ENCODE measurements at regions not wholly inside any gene's neighbourhood (a gene's known extent, or its start where the extent isn't known, plus 50 kb on each side); places are given as distances from the start of the nearest gene placed in this dataset.

GRCh38 chr4:104693601-104694201 lies 199.0 kb upstream of the CXXC4 start:
- Histone ChIP-seq H3K36me3 (ENCODE audit: control insufficient read depth in 1 of 2, insufficient read depth in 2 of 2, low read length in 1 of 2) (no peaks in the 10 kb centered on the region), H3K27me3 (ENCODE audit: control insufficient read depth in 1 of 2, insufficient read depth in 2 of 2, low read length in 1 of 2) (no peaks in the 10 kb centered on the region), H3K4me3 (ENCODE audit: low read length in 2 of 2) (no peak overlapping the region), H3K4me1 (ENCODE audit: control insufficient read depth in 1 of 2, insufficient read depth in 2 of 2, low read length in 2 of 2) (no peaks in the 10 kb centered on the region), H3K27ac (ENCODE audit: low read depth in 1 of 2, low read length in 2 of 2) (no peak overlapping the region), H3K9me3 (ENCODE audit: control insufficient read depth, low read length) (no peaks in the 10 kb centered on the region)
- DNase-seq: no peak
- intact Hi-C loops (cut with DNase I): loop anchor here in 1 of 2 donors (10.0 kb wide), 1 partner anchor 161 kb away; no protein-coding TSS in a partner anchor
- ATAC-seq (ENCODE audit: low FRiP score): no peak
- 67 to 73% methylated on average over 5 of the region's 5 CpGs for WGBS, 2 donors

GRCh38 chr4:104716584-104716983 lies 221.9 kb upstream of the CXXC4 start:
- Histone ChIP-seq H3K27me3 (ENCODE audit: control insufficient read depth in 1 of 2, insufficient read depth in 2 of 2, low read length in 1 of 2) (no peaks in the 10 kb centered on the region), H3K4me3 (ENCODE audit: low read length in 2 of 2) (no peak overlapping the region), H3K9me3 (ENCODE audit: control insufficient read depth, low read length) (no peaks in the 10 kb centered on the region), H3K27ac (ENCODE audit: low read depth in 1 of 2, low read length in 2 of 2) (no peak overlapping the region), H3K36me3 (ENCODE audit: control insufficient read depth in 1 of 2, insufficient read depth in 2 of 2, low read length in 1 of 2) (no peaks in the 10 kb centered on the region), H3K4me1 (ENCODE audit: control insufficient read depth in 1 of 2, insufficient read depth in 2 of 2, low read length in 2 of 2) (no peaks in the 10 kb centered on the region)
- intact Hi-C loops (cut with DNase I): no loop called here
- WGBS, 2 donors: 79 to 84% methylated on average over 2 of the region's 2 CpGs
- DNase-seq (no peak), ATAC-seq (ENCODE audit: low FRiP score) (no peak)

GRCh38 chr4:104719539-104720230 lies 225.0 kb upstream of the CXXC4 start:
- no peaks in the 10 kb centered on the region for H3K9me3 ChIP-seq (ENCODE audit: control insufficient read depth, low read length)
- 73 to 79% methylated on average over 4 of the region's 4 CpGs for WGBS, 2 donors
- H3K4me3 ChIP-seq (ENCODE audit: low read length in 2 of 2): no peak overlapping the region
- ATAC-seq (ENCODE audit: low FRiP score) (no peak), DNase-seq (no peak)
- no peaks in the 10 kb centered on the region for H3K36me3 ChIP-seq (ENCODE audit: control insufficient read depth in 1 of 2, insufficient read depth in 2 of 2, low read length in 1 of 2)
- H3K27me3 ChIP-seq (ENCODE audit: control insufficient read depth in 1 of 2, insufficient read depth in 2 of 2, low read length in 1 of 2): no peaks in the 10 kb centered on the region
- intact Hi-C loops (cut with DNase I): no loop called here
- H3K27ac ChIP-seq (ENCODE audit: low read depth in 1 of 2, low read length in 2 of 2): no peak overlapping the region
- no peaks in the 10 kb centered on the region for H3K4me1 ChIP-seq (ENCODE audit: control insufficient read depth in 1 of 2, insufficient read depth in 2 of 2, low read length in 2 of 2)

- Histone ChIP-seq H3K27me3 (ENCODE audit: control insufficient read depth in 1 of 2, insufficient read depth in 2 of 2, low read length in 1 of 2) (no peaks in the 10 kb centered on the region), H3K9me3 (ENCODE audit: control insufficient read depth, low read length) (no peaks in the 10 kb centered on the region), H3K4me1 (ENCODE audit: control insufficient read depth in 1 of 2, insufficient read depth in 2 of 2, low read length in 2 of 2) (no peaks in the 10 kb centered on the region), H3K4me3 (ENCODE audit: low read length in 2 of 2) (no peak overlapping the region), H3K27ac (ENCODE audit: low read depth in 1 of 2, low read length in 2 of 2) (no peak overlapping the region), H3K36me3 (ENCODE audit: control insufficient read depth in 1 of 2, insufficient read depth in 2 of 2, low read length in 1 of 2) (no peaks in the 10 kb centered on the region)
- 72 to 80% methylated on average over 1 of the region's 1 CpG for WGBS, 2 donors
- no peak for ATAC-seq (ENCODE audit: low FRiP score)
- no peak for DNase-seq
- intact Hi-C loops (cut with DNase I): no loop called here
Measured at GRCh38 chr4:104722467-104722866, 227.8 kb upstream of the CXXC4 start.

- intact Hi-C loops (cut with DNase I): no loop called here
Measured at GRCh38 chr4:104726002-104726401, 231.3 kb upstream of the CXXC4 start.

GRCh38 chr4:104727643-104728042 lies 232.9 kb upstream of the CXXC4 start:
- Histone ChIP-seq H3K4me1 (ENCODE audit: control insufficient read depth in 1 of 2, insufficient read depth in 2 of 2, low read length in 2 of 2) (no peaks in the 10 kb centered on the region), H3K36me3 (ENCODE audit: control insufficient read depth in 1 of 2, insufficient read depth in 2 of 2, low read length in 1 of 2) (no peaks in the 10 kb centered on the region), H3K27me3 (ENCODE audit: control insufficient read depth in 1 of 2, insufficient read depth in 2 of 2, low read length in 1 of 2) (no peaks in the 10 kb centered on the region), H3K9me3 (ENCODE audit: control insufficient read depth, low read length) (no peaks in the 10 kb centered on the region), H3K4me3 (ENCODE audit: low read length in 2 of 2) (no peak overlapping the region), H3K27ac (ENCODE audit: low read depth in 1 of 2, low read length in 2 of 2) (no peak overlapping the region)
- intact Hi-C loops (cut with DNase I): no loop called here
- 80 to 87% methylated on average over 3 of the region's 3 CpGs for WGBS, 2 donors
- no peak for DNase-seq
- no peak for ATAC-seq (ENCODE audit: low FRiP score)

More at GRCh38 chr4:104726002-104726401, 231.3 kb upstream of the CXXC4 start:
- H3K9me3 ChIP-seq (ENCODE audit: control insufficient read depth, low read length): no peaks in the 10 kb centered on the region
- WGBS, 2 donors: 89 to 91% methylated on average over 5 of the region's 5 CpGs
- no peak overlapping the region for H3K4me3 ChIP-seq (ENCODE audit: low read length in 2 of 2)
- no peaks in the 10 kb centered on the region for H3K4me1 ChIP-seq (ENCODE audit: control insufficient read depth in 1 of 2, insufficient read depth in 2 of 2, low read length in 2 of 2)
- DNase-seq (no peak), ATAC-seq (ENCODE audit: low FRiP score) (no peak)
- no peak overlapping the region for H3K27ac ChIP-seq (ENCODE audit: low read depth in 1 of 2, low read length in 2 of 2)
- H3K27me3 ChIP-seq (ENCODE audit: control insufficient read depth in 1 of 2, insufficient read depth in 2 of 2, low read length in 1 of 2): no peaks in the 10 kb centered on the region
- no peaks in the 10 kb centered on the region for H3K36me3 ChIP-seq (ENCODE audit: control insufficient read depth in 1 of 2, insufficient read depth in 2 of 2, low read length in 1 of 2)

- 48 to 52% methylated on average over 3 of the region's 3 CpGs for WGBS, 2 donors
- Histone ChIP-seq H3K27ac (ENCODE audit: low read depth in 1 of 2, low read length in 2 of 2) (no peak overlapping the region), H3K4me3 (ENCODE audit: low read length in 2 of 2) (no peak overlapping the region), H3K36me3 (ENCODE audit: control insufficient read depth in 1 of 2, insufficient read depth in 2 of 2, low read length in 1 of 2) (no peaks in the 10 kb centered on the region), H3K4me1 (ENCODE audit: control insufficient read depth in 1 of 2, insufficient read depth in 2 of 2, low read length in 2 of 2) (no peaks in the 10 kb centered on the region), H3K9me3 (ENCODE audit: control insufficient read depth, low read length) (no peaks in the 10 kb centered on the region), H3K27me3 (ENCODE audit: control insufficient read depth in 1 of 2, insufficient read depth in 2 of 2, low read length in 1 of 2) (no peaks in the 10 kb centered on the region)
- intact Hi-C loops (cut with DNase I): no loop called here
- DNase-seq: no peak
- no peak for ATAC-seq (ENCODE audit: low FRiP score)
Measured at GRCh38 chr4:104728380-104729122, 233.9 kb upstream of the CXXC4 start.

- Histone ChIP-seq H3K4me3 (ENCODE audit: low read length in 2 of 2) (no peak overlapping the region), H3K36me3 (ENCODE audit: control insufficient read depth in 1 of 2, insufficient read depth in 2 of 2, low read length in 1 of 2) (no peaks in the 10 kb centered on the region), H3K27me3 (ENCODE audit: control insufficient read depth in 1 of 2, insufficient read depth in 2 of 2, low read length in 1 of 2) (no peaks in the 10 kb centered on the region), H3K9me3 (ENCODE audit: control insufficient read depth, low read length) (no peaks in the 10 kb centered on the region), H3K4me1 (ENCODE audit: control insufficient read depth in 1 of 2, insufficient read depth in 2 of 2, low read length in 2 of 2) (no peaks in the 10 kb centered on the region), H3K27ac (ENCODE audit: low read depth in 1 of 2, low read length in 2 of 2) (no peak overlapping the region)
- intact Hi-C loops (cut with DNase I): no loop called here
- ATAC-seq (ENCODE audit: low FRiP score) (no peak), DNase-seq (no peak)
Measured at GRCh38 chr4:104732766-104733165, 238.1 kb upstream of the CXXC4 start.

- DNase-seq (no peak), ATAC-seq (ENCODE audit: low FRiP score) (no peak)
- intact Hi-C loops (cut with DNase I): no loop called here
- Histone ChIP-seq H3K4me3 (ENCODE audit: low read length in 2 of 2) (no peak overlapping the region), H3K27me3 (ENCODE audit: control insufficient read depth in 1 of 2, insufficient read depth in 2 of 2, low read length in 1 of 2) (no peaks in the 10 kb centered on the region), H3K9me3 (ENCODE audit: control insufficient read depth, low read length) (no peaks in the 10 kb centered on the region), H3K27ac (ENCODE audit: low read depth in 1 of 2, low read length in 2 of 2) (no peak overlapping the region), H3K36me3 (ENCODE audit: control insufficient read depth in 1 of 2, insufficient read depth in 2 of 2, low read length in 1 of 2) (no peaks in the 10 kb centered on the region), H3K4me1 (ENCODE audit: control insufficient read depth in 1 of 2, insufficient read depth in 2 of 2, low read length in 2 of 2) (no peaks in the 10 kb centered on the region)
- WGBS, 2 donors: 55 to 56% methylated on average over 2 of the region's 2 CpGs
Measured at GRCh38 chr4:104735174-104735573, 240.5 kb upstream of the CXXC4 start.

Data from aorta (tissue), 5 donors.